ENCODE measurements at regions not wholly inside any gene's neighbourhood (a gene's known extent, or its start where the extent isn't known, plus 50 kb on each side); places are given as distances from the start of the nearest gene placed in this dataset.
"Not testable (repeated sequence)": the region's sequence is repeated elsewhere in the genome, so short reads cannot be mapped to it uniquely, and the experiment has no call there.

GRCh38 chr13:34165158-34165557 lies 347.2 kb downstream of the RFC3 start:
- Histone ChIP-seq H3K27ac (ENCODE audit: low read depth, low read length) (no peak overlapping the region), H3K9me3 (ENCODE audit: control insufficient read depth in 1 of 2, low read length in 2 of 2) (no peaks in the 10 kb centered on the region), H3K9ac (ENCODE audit: low read depth in 1 of 2, low read length in 2 of 2) (no peak overlapping the region), H3K4me1 (ENCODE audit: control insufficient read depth in 1 of 2, insufficient read depth in 2 of 2, low read length in 2 of 2) (no peaks in the 10 kb centered on the region), H3K36me3 (ENCODE audit: control insufficient read depth in 1 of 2, insufficient read depth in 2 of 2, low read length in 2 of 2) (no peaks in the 10 kb centered on the region), H3K4me3 (ENCODE audit: low read depth in 1 of 2, low read length in 2 of 2) (no peak overlapping the region), H3K27me3 (ENCODE audit: control insufficient read depth in 1 of 2, insufficient read depth in 2 of 2, low read length in 2 of 2) (no peaks in the 10 kb centered on the region)

DNA sequence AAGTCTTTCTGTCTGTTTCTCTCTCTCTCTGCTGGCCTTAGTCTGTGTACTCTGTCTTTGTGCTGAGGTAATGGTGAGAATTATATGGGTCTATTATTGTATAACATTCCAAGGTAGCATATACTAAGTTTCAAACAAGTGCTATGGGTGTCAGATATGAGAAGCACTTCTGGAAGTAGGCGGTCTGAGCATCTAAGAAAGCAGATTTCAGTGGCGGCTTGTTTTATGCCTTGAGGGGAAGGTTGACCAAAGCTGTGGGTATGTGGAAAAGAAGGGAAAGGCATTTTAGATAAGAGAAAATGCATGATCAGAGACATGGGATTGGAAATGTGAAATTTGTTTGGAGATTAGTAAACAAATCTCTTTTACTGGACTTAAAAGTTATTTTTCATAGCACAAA lies 348.5 kb downstream of the RFC3 start:
- H3K4me1 ChIP-seq (ENCODE audit: control insufficient read depth in 1 of 2, insufficient read depth in 2 of 2, low read length in 2 of 2): no peaks in the 10 kb centered on the region
- H3K9ac ChIP-seq (ENCODE audit: low read depth in 1 of 2, low read length in 2 of 2): no peak overlapping the region
- H3K36me3 ChIP-seq (ENCODE audit: control insufficient read depth in 1 of 2, insufficient read depth in 2 of 2, low read length in 2 of 2): no peaks in the 10 kb centered on the region
- H3K9me3 ChIP-seq (ENCODE audit: control insufficient read depth in 1 of 2, low read length in 2 of 2): no peaks in the 10 kb centered on the region
- H3K27ac ChIP-seq (ENCODE audit: low read depth, low read length): no peak overlapping the region
- no peak overlapping the region for H3K4me3 ChIP-seq (ENCODE audit: low read depth in 1 of 2, low read length in 2 of 2)
- no peaks in the 10 kb centered on the region for H3K27me3 ChIP-seq (ENCODE audit: control insufficient read depth in 1 of 2, insufficient read depth in 2 of 2, low read length in 2 of 2)

DNA sequence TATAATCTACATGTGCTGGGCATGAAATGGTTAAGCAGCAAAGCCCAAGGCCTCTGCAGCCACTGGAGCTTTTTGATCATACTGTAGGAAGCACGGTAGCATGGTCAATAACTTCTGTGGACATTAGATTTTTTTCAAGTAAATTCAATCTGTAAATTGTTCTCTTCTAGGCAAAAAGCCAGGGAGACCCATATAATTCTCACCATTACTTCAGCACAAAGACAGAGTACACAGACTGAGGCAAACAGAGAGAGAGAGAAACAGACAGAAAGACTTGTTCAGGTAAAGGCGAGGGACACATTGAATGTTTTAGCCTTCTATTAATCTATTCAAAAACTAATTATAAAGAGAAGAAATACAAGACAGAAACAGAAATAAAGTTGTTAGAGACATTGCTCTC lies 349.4 kb downstream of the RFC3 start:
- H3K9ac ChIP-seq (ENCODE audit: low read depth in 1 of 2, low read length in 2 of 2): no peak overlapping the region
- H3K27me3 ChIP-seq (ENCODE audit: control insufficient read depth in 1 of 2, insufficient read depth in 2 of 2, low read length in 2 of 2): no peaks in the 10 kb centered on the region
- no peak overlapping the region for H3K27ac ChIP-seq (ENCODE audit: low read depth, low read length)
- no peaks in the 10 kb centered on the region for H3K4me1 ChIP-seq (ENCODE audit: control insufficient read depth in 1 of 2, insufficient read depth in 2 of 2, low read length in 2 of 2)
- no peaks in the 10 kb centered on the region for H3K36me3 ChIP-seq (ENCODE audit: control insufficient read depth in 1 of 2, insufficient read depth in 2 of 2, low read length in 2 of 2)
- H3K9me3 ChIP-seq (ENCODE audit: control insufficient read depth in 1 of 2, low read length in 2 of 2): no peaks in the 10 kb centered on the region
- H3K4me3 ChIP-seq (ENCODE audit: low read depth in 1 of 2, low read length in 2 of 2): no peak overlapping the region

- H3K9me3 ChIP-seq (ENCODE audit: control insufficient read depth in 1 of 2, low read length in 2 of 2): no peaks in the 10 kb centered on the region
- no peak overlapping the region for H3K4me3 ChIP-seq (ENCODE audit: low read depth in 1 of 2, low read length in 2 of 2)
- H3K27me3 ChIP-seq (ENCODE audit: control insufficient read depth in 1 of 2, insufficient read depth in 2 of 2, low read length in 2 of 2): no peaks in the 10 kb centered on the region
- H3K9ac ChIP-seq (ENCODE audit: low read depth in 1 of 2, low read length in 2 of 2): no peak overlapping the region
- H3K27ac ChIP-seq (ENCODE audit: low read depth, low read length): no peak overlapping the region
- H3K36me3 ChIP-seq (ENCODE audit: control insufficient read depth in 1 of 2, insufficient read depth in 2 of 2, low read length in 2 of 2): no peaks in the 10 kb centered on the region
- no peaks in the 10 kb centered on the region for H3K4me1 ChIP-seq (ENCODE audit: control insufficient read depth in 1 of 2, insufficient read depth in 2 of 2, low read length in 2 of 2)
These were observed 354.1 kb downstream of the RFC3 start for GRCh38 chr13:34172048-34172447.

GRCh38 chr13:34174671-34175145 lies 356.8 kb downstream of the RFC3 start:
- Histone ChIP-seq H3K9ac (ENCODE audit: low read depth in 1 of 2, low read length in 2 of 2) (no peak overlapping the region), H3K4me1 (ENCODE audit: control insufficient read depth in 1 of 2, insufficient read depth in 2 of 2, low read length in 2 of 2) (no peaks in the 10 kb centered on the region), H3K36me3 (ENCODE audit: control insufficient read depth in 1 of 2, insufficient read depth in 2 of 2, low read length in 2 of 2) (no peaks in the 10 kb centered on the region), H3K4me3 (ENCODE audit: low read depth in 1 of 2, low read length in 2 of 2) (no peak overlapping the region), H3K27me3 (ENCODE audit: control insufficient read depth in 1 of 2, insufficient read depth in 2 of 2, low read length in 2 of 2) (no peaks in the 10 kb centered on the region), H3K9me3 (ENCODE audit: control insufficient read depth in 1 of 2, low read length in 2 of 2) (no peaks in the 10 kb centered on the region), H3K27ac (ENCODE audit: low read depth, low read length) (no peak overlapping the region)

DNA sequence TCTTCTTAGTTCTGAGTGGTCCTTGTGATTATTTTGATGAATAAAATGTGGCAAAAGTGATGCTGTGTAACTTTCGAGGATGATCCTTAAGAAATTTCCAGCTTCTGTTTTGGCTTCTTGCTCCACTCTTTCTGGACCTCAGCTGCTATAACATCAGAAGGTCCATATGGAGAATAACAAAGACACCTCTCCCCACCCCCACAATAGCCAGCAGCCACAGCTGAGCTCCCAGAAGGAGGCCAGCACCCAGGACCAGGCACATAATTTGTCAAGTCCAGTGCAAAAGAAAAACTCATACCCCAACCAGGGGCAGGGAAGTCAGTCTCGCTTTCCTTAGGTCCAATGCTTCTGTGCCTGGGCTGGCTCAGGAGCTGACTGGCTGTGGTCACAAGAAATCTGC lies 357.6 kb downstream of the RFC3 start:
- H3K4me1 ChIP-seq (ENCODE audit: control insufficient read depth in 1 of 2, insufficient read depth in 2 of 2, low read length in 2 of 2): no peaks in the 10 kb centered on the region

DNA sequence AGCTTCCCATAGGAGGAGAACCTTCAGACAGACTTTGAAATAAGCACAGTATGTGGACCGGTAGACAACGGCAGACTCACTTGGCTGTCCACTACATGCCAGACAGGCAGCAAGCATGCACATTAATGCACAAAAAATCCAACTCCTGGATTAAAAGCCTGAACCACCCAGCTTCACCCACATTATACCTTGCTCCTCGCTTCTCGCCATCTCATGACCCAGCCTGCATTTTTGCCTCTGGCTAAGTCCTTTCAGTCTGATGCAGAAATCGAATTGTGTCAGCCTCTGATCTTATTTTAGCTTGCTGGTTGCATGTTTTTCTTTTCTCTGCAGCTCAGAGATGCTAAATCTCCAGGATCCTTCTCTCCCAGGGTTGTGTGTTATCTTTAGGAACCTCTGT lies 358.7 kb downstream of the RFC3 start:
- Histone ChIP-seq H3K9me3 (ENCODE audit: control insufficient read depth in 1 of 2, low read length in 2 of 2) (no peaks in the 10 kb centered on the region), H3K27me3 (ENCODE audit: control insufficient read depth in 1 of 2, insufficient read depth in 2 of 2, low read length in 2 of 2) (no peaks in the 10 kb centered on the region), H3K27ac (ENCODE audit: low read depth, low read length) (no peak overlapping the region), H3K4me1 (ENCODE audit: control insufficient read depth in 1 of 2, insufficient read depth in 2 of 2, low read length in 2 of 2) (no peaks in the 10 kb centered on the region), H3K36me3 (ENCODE audit: control insufficient read depth in 1 of 2, insufficient read depth in 2 of 2, low read length in 2 of 2) (no peaks in the 10 kb centered on the region), H3K4me3 (ENCODE audit: low read depth in 1 of 2, low read length in 2 of 2) (no peak overlapping the region), H3K9ac (ENCODE audit: low read depth in 1 of 2, low read length in 2 of 2) (no peak overlapping the region)

More for the DNA sequence above, 357.6 kb downstream of the RFC3 start:
- Histone ChIP-seq H3K9me3 (ENCODE audit: control insufficient read depth in 1 of 2, low read length in 2 of 2) (no peaks in the 10 kb centered on the region), H3K36me3 (ENCODE audit: control insufficient read depth in 1 of 2, insufficient read depth in 2 of 2, low read length in 2 of 2) (no peaks in the 10 kb centered on the region), H3K27me3 (ENCODE audit: control insufficient read depth in 1 of 2, insufficient read depth in 2 of 2, low read length in 2 of 2) (no peaks in the 10 kb centered on the region), H3K27ac (ENCODE audit: low read depth, low read length) (no peak overlapping the region), H3K9ac (ENCODE audit: low read depth in 1 of 2, low read length in 2 of 2) (no peak overlapping the region), H3K4me3 (ENCODE audit: low read depth in 1 of 2, low read length in 2 of 2) (no peak overlapping the region)

- Histone ChIP-seq H3K27me3 (ENCODE audit: control insufficient read depth in 1 of 2, insufficient read depth in 2 of 2, low read length in 2 of 2) (no peaks in the 10 kb centered on the region), H3K36me3 (ENCODE audit: control insufficient read depth in 1 of 2, insufficient read depth in 2 of 2, low read length in 2 of 2) (no peaks in the 10 kb centered on the region), H3K4me1 (ENCODE audit: control insufficient read depth in 1 of 2, insufficient read depth in 2 of 2, low read length in 2 of 2) (no peaks in the 10 kb centered on the region), H3K9ac (ENCODE audit: low read depth in 1 of 2, low read length in 2 of 2) (no peak overlapping the region), H3K27ac (ENCODE audit: low read depth, low read length) (no peak overlapping the region), H3K4me3 (ENCODE audit: low read depth in 1 of 2, low read length in 2 of 2) (no peak overlapping the region), H3K9me3 (ENCODE audit: control insufficient read depth in 1 of 2, low read length in 2 of 2) (no peaks in the 10 kb centered on the region)
These were observed 361.5 kb downstream of the RFC3 start for GRCh38 chr13:34179481-34179880.

- no peak overlapping the region for H3K27ac ChIP-seq (ENCODE audit: low read depth, low read length)
- H3K4me1 ChIP-seq (ENCODE audit: control insufficient read depth in 1 of 2, insufficient read depth in 2 of 2, low read length in 2 of 2): no peaks in the 10 kb centered on the region
- H3K27me3 ChIP-seq (ENCODE audit: control insufficient read depth in 1 of 2, insufficient read depth in 2 of 2, low read length in 2 of 2): no peaks in the 10 kb centered on the region
- H3K36me3 ChIP-seq (ENCODE audit: control insufficient read depth in 1 of 2, insufficient read depth in 2 of 2, low read length in 2 of 2): no peaks in the 10 kb centered on the region
- no peak overlapping the region for H3K4me3 ChIP-seq (ENCODE audit: low read depth in 1 of 2, low read length in 2 of 2)
- H3K9ac ChIP-seq (ENCODE audit: low read depth in 1 of 2, low read length in 2 of 2): no peak overlapping the region
- no peaks in the 10 kb centered on the region for H3K9me3 ChIP-seq (ENCODE audit: control insufficient read depth in 1 of 2, low read length in 2 of 2)
These were observed 362.0 kb downstream of the RFC3 start for GRCh38 chr13:34179927-34180326.

GRCh38 chr13:34181256-34181655 lies 363.3 kb downstream of the RFC3 start:
- H3K9me3 ChIP-seq (ENCODE audit: control insufficient read depth in 1 of 2, low read length in 2 of 2); H3K36me3 ChIP-seq (ENCODE audit: control insufficient read depth in 1 of 2, insufficient read depth in 2 of 2, low read length in 2 of 2); H3K4me1 ChIP-seq (ENCODE audit: control insufficient read depth in 1 of 2, insufficient read depth in 2 of 2, low read length in 2 of 2); H3K4me3 ChIP-seq (ENCODE audit: low read depth in 1 of 2, low read length in 2 of 2); H3K27me3 ChIP-seq (ENCODE audit: control insufficient read depth in 1 of 2, insufficient read depth in 2 of 2, low read length in 2 of 2); H3K9ac ChIP-seq (ENCODE audit: low read depth in 1 of 2, low read length in 2 of 2); H3K27ac ChIP-seq (ENCODE audit: low read depth, low read length): not testable (repeated sequence)

- no peaks in the 10 kb centered on the region for H3K4me1 ChIP-seq (ENCODE audit: control insufficient read depth in 1 of 2, insufficient read depth in 2 of 2, low read length in 2 of 2)
- H3K9ac ChIP-seq (ENCODE audit: low read depth in 1 of 2, low read length in 2 of 2): no peak overlapping the region
- no peak overlapping the region for H3K4me3 ChIP-seq (ENCODE audit: low read depth in 1 of 2, low read length in 2 of 2)
- H3K27me3 ChIP-seq (ENCODE audit: control insufficient read depth in 1 of 2, insufficient read depth in 2 of 2, low read length in 2 of 2): no peaks in the 10 kb centered on the region
- no peak overlapping the region for H3K27ac ChIP-seq (ENCODE audit: low read depth, low read length)
- no peaks in the 10 kb centered on the region for H3K36me3 ChIP-seq (ENCODE audit: control insufficient read depth in 1 of 2, insufficient read depth in 2 of 2, low read length in 2 of 2)
- H3K9me3 ChIP-seq (ENCODE audit: control insufficient read depth in 1 of 2, low read length in 2 of 2): no peaks in the 10 kb centered on the region
These were observed 372.0 kb downstream of the RFC3 start for GRCh38 chr13:34189946-34190345.

Measured in duodenal mucosa (tissue), 2 donors.